Mammary epithelial cell (primary cell): ENCODE measurements at regions not wholly inside any gene's neighbourhood (a gene's known extent, or its start where the extent isn't known, plus 50 kb on each side); places are given as distances from the start of the nearest gene placed in this dataset.

Source experiments
- EZH2 ChIP-seq: IDR thresholded peaks from 2 replicates; pipeline ENCODE4 v1.6.1; 2012; ENCODE audit warnings: low read length, inconsistent platforms, borderline replicate concordance
- TF ChIP-seq, protein P1 (sequence below), 2 donors: IDR thresholded peaks in 1 of 2; conservative IDR thresholded peaks in 1 of 2; 2 replicates each; pipeline ENCODE4 v1.5.1; 2011 to 2012; ENCODE audit warnings: inconsistent platforms in 2 of 2, low read length in 2 of 2, mild to moderate bottlenecking in 2 of 2, control low read depth in 1 of 2, low read depth in 1 of 2; ENCODE audit not compliant: insufficient read depth in 1 of 2; ENCODE audit errors: extremely low read depth in 1 of 2

DNA sequence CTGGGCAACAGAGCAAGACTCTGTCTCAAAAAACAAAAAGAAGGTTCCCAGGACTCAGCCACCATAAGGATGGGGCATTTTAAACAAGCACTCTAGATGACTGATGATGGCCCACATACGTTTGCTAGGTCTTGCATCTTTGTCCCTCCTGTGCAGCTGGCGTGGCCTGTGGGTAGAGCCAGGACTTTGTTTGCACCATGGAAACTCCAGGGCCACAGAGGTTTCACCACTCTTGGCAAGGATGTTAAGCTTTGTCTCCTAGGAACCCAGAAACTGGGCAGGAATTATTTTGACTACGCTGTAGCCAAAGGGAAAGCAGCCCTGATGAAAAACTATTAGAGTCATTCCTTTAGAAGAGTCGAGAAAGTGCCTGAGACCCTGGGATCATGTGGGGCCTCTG, 54.1 kb upstream of the CALM2 start:
- TF ChIP-seq, protein P1, sequence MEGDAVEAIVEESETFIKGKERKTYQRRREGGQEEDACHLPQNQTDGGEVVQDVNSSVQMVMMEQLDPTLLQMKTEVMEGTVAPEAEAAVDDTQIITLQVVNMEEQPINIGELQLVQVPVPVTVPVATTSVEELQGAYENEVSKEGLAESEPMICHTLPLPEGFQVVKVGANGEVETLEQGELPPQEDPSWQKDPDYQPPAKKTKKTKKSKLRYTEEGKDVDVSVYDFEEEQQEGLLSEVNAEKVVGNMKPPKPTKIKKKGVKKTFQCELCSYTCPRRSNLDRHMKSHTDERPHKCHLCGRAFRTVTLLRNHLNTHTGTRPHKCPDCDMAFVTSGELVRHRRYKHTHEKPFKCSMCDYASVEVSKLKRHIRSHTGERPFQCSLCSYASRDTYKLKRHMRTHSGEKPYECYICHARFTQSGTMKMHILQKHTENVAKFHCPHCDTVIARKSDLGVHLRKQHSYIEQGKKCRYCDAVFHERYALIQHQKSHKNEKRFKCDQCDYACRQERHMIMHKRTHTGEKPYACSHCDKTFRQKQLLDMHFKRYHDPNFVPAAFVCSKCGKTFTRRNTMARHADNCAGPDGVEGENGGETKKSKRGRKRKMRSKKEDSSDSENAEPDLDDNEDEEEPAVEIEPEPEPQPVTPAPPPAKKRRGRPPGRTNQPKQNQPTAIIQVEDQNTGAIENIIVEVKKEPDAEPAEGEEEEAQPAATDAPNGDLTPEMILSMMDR (conservative IDR thresholded peaks at IDR 0.05 in 1 of 2, IDR thresholded peaks at IDR 0.05 in 1 of 2; ENCODE audit: extremely low read depth in 1 of 2, insufficient read depth in 1 of 2, low read depth in 1 of 2, low read length in 2 of 2) = no peak
- no peak for TF ChIP-seq EZH2
